Stimulated activated CD4-positive, alpha-beta T cell treated with anti-CD3 and anti-CD28 coated beads, Interleukin-4, amount 100 ng/mL, for 4 hours (primary cell): ENCODE measurements at regions not wholly inside any gene's neighbourhood (a gene's known extent, or its start where the extent isn't known, plus 50 kb on each side); places are given as distances from the start of the nearest gene placed in this dataset.
"Not testable (repeated sequence)": the region's sequence is repeated elsewhere in the genome, so short reads cannot be mapped to it uniquely, and the experiment has no call there.

Experiments
- DNase-seq, 2 experiments: peaks; one replicate each; pipeline ENCODE4 v3.0.0-alpha.2; 2020

DNA sequence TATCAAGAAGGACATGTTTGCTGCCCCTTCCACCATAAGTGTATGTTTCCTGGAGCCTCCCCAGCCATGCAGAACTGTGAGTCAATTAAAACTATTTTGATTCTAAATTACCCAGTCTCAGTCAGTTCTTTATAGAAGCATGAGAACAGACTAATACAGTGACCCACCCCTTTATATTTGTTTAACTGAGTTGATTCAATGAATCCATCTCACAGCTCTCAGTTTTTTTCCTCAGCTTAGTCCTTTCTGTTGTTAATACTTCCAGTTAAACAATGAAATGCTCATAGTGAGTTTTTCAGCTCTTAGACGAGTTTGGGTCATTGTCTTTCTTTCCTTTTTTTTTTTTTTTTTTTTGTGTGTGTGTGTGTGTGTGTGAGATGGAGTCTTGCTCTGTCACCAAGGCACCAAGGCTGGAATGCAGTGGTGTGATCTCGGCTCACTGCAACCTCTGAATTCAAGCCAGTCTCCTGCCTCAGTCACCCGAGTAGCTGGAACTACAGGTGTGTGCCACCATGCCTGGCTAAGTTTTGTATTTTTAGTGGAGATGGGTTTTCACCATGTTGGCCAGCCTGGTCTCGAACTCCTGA, 417.9 kb upstream of the ZNG1F start:
- DNase-seq, result not testable (repeated sequence)

DNA sequence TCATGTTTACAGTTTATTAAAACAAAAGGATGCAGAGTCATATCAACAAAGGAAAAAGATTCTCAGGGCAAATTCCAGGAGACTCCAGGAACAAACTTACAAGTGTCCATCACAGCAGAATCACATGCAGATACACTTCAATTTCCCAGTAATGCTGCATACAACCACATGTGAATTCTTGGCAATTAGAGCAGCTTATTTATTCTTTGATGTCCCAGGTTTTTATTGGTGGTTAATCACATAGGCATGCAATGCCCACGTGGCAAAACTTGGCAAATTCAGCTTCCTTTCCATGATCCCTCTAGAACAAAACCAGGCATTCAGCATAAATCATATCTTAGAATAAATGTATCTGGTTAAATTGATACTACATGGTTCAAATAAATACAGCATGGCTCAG, 376.5 kb upstream of the ZNG1F start:
- DNase-seq, result not testable (repeated sequence)
